Left forelimb (tissue), 1 donor: ENCODE measurements at regions not wholly inside any gene's neighbourhood (a gene's known extent, or its start where the extent isn't known, plus 50 kb on each side); places are given as distances from the start of the nearest gene placed in this dataset.
"Not testable (repeated sequence)": the region's sequence is repeated elsewhere in the genome, so short reads cannot be mapped to it uniquely, and the experiment has no call there.

Experiments used
- DNase-seq: peaks from one replicate; pipeline ENCODE4 v3.0.0-alpha.2; 2018; ENCODE audit warnings: low spot score

GRCh38 chr3:8001712-8002111 is 499.9 kb upstream of the LMCD1 start:
- no peak for DNase-seq

DNA sequence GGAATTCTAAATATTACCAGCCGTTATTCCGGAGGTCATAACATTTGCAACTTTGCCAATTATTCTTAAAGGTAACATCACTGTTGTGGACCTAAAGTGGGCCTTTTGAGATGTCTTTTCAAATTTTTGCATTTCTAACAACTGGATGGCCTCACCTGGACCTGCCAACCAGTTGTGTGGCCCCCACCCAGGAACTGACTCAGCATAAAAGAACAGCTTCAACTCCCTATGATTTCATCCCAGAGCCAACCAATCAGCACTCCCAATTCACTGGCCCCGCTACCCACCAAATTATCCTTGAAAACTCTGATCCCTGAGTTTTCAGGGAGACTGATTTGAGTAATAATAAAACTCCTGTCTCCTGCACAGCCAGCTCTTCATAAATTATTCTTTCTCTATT is 489.7 kb upstream of the LMCD1 start:
- no peak for DNase-seq

- DNase-seq, result no peak
Observed at GRCh38 chr3:8020047-8020841, 481.4 kb upstream of the LMCD1 start.

DNA sequence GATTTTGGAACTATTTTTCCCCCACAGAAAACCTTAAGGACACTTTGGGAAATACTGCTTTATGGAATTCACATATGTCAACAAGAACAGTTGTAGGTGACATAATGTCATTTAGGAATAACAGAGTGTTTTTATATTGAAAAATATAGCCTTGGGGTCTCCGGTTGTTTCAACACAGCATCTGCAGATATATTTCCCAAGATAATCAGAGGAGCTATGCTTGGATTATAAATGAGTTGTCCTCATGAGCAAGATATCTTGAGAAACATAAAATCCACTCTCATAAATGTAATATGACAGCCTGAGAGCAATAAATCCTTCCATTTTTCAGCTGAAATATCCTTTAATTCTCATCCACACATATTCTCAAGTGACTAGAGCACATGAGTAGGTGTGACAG is 473.7 kb upstream of the LMCD1 start:
- DNase-seq, result no peak

DNA sequence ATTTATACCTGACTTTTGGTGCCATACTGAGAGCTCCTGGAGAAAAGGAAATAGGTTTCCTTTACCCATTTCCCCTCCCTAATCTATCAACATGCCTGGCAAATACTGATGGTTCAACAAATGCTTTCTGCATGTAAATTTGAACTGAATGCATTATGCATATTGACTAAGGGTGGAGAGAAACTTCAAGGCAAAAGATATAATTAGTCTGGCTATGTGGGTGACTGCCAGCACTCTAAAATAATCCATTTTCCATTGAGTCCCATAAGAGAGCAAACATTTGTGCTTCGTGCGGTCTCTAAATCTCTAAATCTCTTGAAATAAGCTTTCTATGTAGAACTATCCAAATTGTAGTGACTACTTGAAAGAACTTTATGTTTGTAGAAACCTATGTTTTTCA is 451.3 kb upstream of the LMCD1 start:
- DNase-seq, result no peak

- no peak for DNase-seq
Observed at GRCh38 chr3:8052659-8053058, 449.0 kb upstream of the LMCD1 start.

GRCh38 chr3:8068135-8068534 is 433.5 kb upstream of the LMCD1 start:
- DNase-seq, result not testable (repeated sequence)

DNA sequence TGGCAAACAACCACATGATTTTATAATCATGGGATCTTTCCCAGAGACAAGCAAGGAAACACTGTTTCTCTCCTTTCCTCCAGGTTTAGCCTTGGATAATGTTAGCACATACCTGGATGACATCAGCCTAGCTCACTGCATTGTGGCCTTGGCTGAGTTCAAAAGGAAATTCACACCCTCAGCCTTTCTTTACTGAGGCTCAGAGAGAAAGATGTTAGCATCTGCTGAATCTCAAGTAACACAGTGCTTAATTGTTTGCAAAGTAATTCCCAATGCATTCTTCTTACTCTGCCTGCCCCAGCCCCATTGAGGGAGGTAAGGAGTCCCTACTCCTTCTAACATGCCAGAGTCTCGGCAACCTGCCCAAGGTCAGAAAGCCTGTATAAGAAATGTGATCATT is 432.2 kb upstream of the LMCD1 start:
- no peak for DNase-seq

GRCh38 chr3:8070011-8070410 is 431.6 kb upstream of the LMCD1 start:
- DNase-seq, result no peak

DNA sequence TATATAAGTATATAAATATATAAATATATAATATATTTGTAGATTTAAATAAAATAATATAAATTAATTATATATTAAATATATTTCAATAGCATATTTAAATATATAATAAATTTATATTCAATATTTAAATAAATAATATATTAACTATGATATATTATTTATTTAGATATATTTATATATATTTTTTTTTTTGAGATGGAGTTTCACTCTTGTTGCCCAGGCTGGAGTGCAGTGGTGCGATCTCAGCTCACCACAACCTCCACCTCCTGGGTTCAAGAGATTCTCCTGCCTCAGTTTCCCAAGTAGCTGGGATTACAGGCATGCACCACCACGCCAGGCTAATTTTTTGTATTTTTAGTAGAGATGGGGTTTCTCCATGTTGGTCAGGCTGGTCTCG is 426.9 kb upstream of the LMCD1 start:
- not testable (repeated sequence) for DNase-seq

DNA sequence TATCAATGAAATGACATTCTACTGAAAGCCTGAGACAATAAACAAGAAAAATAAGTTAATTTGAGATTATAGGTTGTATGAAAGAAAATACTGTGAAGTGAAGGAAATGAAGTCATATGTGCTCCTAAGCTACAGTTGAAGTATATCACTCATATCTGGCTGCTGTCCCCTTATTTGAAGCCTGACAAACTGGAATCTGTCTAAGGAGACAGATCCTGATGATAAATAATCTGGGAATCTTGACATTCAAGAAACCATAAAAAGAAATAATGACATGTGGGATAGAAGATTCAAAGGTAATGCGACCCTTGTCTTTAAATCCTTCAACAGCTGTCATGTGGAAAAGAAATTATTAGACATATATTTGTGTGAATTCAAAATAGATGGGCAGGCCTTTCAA is 424.5 kb upstream of the LMCD1 start:
- no peak for DNase-seq

DNA sequence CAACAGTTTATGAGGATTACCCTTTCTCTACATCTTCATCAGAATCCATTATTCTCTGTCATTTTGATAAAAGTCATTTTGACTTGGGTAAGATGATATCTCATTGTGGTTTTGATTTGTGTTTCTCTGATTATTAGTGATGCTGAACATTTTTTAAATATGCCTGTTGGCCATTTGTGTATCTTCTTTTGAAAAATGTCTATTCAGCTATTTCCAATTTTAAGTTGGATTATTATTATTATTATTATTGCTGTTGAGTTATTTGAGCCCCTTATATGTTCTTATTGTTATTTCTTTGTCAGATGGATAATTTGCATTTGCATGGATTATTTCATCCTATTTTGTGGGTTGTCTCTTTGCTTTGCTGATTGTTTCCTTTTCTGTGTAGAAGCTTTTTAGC is 421.2 kb upstream of the LMCD1 start:
- DNase-seq, result no peak

- DNase-seq, result no peak
Observed at GRCh38 chr3:8085498-8085897, 416.1 kb upstream of the LMCD1 start.

DNA sequence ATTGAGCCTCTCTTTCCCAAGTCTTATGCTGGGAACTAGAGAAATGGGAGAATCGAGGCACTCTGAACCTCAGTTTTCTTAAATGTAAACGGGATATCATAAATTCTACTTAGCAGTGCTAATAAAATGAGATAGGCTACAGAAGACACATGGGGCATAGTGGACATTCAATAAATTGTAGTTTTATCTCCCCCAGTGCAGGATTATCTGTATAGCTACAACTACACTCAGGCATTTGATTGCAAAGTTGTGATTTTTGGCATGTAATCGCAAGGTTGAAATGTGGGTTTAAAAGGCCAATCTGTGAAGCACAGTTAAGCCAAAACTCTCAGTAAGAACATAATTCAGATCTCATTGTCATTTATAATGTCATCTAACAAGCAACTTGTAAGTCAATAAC is 413.7 kb upstream of the LMCD1 start:
- DNase-seq, result no peak

DNA sequence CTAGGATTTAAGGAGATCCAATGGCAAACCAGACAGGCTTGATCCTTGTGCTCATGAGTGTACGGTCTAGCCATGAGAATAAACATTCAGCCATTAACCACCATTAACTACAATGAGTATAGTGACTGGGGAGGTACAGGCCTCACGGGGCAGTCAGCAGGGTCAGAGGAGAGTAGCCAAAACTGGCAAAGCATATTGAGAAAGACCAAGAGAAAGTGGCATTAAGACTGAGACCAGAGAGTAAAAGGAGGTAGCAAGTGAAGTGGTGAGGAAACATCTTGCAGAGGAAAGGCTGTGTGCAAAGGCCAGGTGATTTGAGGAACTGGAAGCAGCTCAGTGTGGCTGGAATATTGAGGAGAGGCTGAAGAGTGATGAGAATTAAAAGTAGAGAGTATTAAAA is 407.2 kb upstream of the LMCD1 start:
- no peak for DNase-seq

DNA sequence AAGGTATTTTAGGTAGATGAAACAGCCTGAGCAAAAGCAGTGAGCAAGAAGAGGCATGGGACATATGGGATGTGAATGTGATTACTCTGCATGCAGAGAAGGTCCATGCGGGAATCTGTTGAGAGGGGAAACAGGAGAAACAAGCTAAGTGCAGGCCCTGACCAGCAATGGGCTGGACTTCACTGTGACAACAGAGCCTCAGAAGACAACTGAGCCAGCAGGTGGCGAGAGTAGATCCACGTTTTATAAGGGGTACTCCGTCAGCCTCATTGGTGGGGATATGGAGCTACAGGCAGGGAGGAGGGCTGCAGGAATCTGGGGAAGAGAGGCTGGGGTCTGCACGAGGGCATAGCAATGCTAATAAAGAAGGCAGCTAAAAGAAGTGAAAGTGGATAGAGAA is 405.9 kb upstream of the LMCD1 start:
- DNase-seq, result no peak

DNA sequence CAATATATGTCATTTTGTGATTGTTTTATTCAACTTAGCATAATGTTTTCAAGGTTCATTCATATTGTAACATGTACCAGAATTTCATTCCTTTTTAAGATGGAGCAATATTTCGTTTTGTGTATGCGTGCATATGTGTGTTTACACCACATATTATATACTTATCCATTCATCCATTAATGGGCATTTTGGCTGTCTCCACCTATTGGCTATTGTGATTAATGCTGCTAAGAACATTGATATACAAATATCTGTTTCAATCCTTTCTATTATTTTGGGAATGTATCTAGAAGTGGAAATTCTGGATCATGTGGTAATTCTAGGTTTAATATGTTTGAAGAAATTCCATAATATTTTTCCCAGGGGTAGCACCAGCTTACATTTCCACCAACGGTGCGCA is 403.9 kb upstream of the LMCD1 start:
- DNase-seq, result no peak

GRCh38 chr3:8103954-8104353 is 397.7 kb upstream of the LMCD1 start:
- DNase-seq, result no peak

- DNase-seq, result no peak
Observed at GRCh38 chr3:8106921-8107320, 394.7 kb upstream of the LMCD1 start.

GRCh38 chr3:8110966-8111798 is 390.4 kb upstream of the LMCD1 start:
- peak; percentile 73 for DNase-seq

GRCh38 chr3:8112587-8112986 is 389.0 kb upstream of the LMCD1 start:
- DNase-seq, result no peak

DNA sequence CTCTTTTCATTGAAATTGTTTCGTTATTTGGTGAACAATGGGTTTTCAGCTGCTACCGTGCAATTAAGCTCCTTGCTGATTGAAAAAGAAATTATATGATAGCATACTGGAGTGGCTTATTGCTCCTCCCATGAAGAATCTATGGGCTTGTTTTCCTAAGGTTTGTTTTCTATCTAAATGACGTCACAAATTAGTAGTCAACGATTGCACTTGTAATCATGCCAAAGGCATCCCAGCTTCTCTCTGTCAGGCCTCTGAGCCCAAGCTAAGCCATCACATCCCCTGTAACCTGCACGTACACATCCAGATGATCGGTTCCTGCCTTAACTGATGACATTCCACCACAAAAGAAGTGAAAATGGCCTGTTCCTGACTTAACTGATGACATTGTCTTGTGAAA is 388.0 kb upstream of the LMCD1 start:
- no peak for DNase-seq

GRCh38 chr3:8128686-8129085 is 372.9 kb upstream of the LMCD1 start:
- no peak for DNase-seq

GRCh38 chr3:8136553-8136952 is 365.1 kb upstream of the LMCD1 start:
- DNase-seq, result no peak
